ENCODE measurements at regions not wholly inside any gene's neighbourhood (a gene's known extent, or its start where the extent isn't known, plus 50 kb on each side); places are given as distances from the start of the nearest gene placed in this dataset.

- ChIA-PET POLR2A (no interaction called here), CTCF (no interaction called here), RAD21 (ENCODE audit: unreplicated experiment) (no interaction called here), SMC1A (ENCODE audit: uncharacterized antibody, unreplicated experiment) (no interaction called here)
- ATAC-seq = no peak
- H4K20me1 ChIP-seq (ENCODE audit: control insufficient read depth, insufficient read depth) = no peaks in the 10 kb centered on the region
- no peaks in the 10 kb centered on the region for H3K36me3 ChIP-seq (ENCODE audit: control insufficient read depth in 2 of 2, insufficient read depth in 2 of 2, low read length in 1 of 2)
- no peak overlapping the region for H2AFZ ChIP-seq (ENCODE audit: control insufficient read depth, low read depth, low read length)
- TF ChIP-seq DPF2 (IDR thresholded peaks at IDR 0.05) (no peak), NKRF (conservative IDR thresholded peaks at IDR 0.05) (no peak), RBBP5 (conservative IDR thresholded peaks at IDR 0.05) (no peak), TCF12 (IDR thresholded peaks at IDR 0.05; ENCODE audit: low read depth, low read length) (no peak), ZNF24 (IDR thresholded peaks at IDR 0.05) (no peak), TBL1XR1 (IDR thresholded peaks at IDR 0.05; ENCODE audit: low read depth, low read length) (no peak), HDAC2 (IDR thresholded peaks at IDR 0.05) (no peak), CHD1 (IDR thresholded peaks at IDR 0.05; ENCODE audit: low read depth, low read length) (no peak)
- no peak overlapping the region for H3K27ac ChIP-seq (ENCODE audit: control insufficient read depth, insufficient read depth)
- H3K79me2 ChIP-seq (ENCODE audit: control insufficient read depth, insufficient read depth, low read length) = no peaks in the 10 kb centered on the region
- DNase-seq (ENCODE audit: low read depth, low spot score) = no peak
- no TSS peak for BruUV-seq (replicated peaks)
- H3K27me3 ChIP-seq (replicated peaks in 1 of 2; ENCODE audit: control insufficient read depth in 2 of 2, insufficient read depth in 2 of 2, low read length in 1 of 2) = no peaks in the 10 kb centered on the region
- no peak overlapping the region for H3K9ac ChIP-seq (ENCODE audit: control insufficient read depth, insufficient read depth, low read length)
- intact Hi-C loops (cut with micrococcal nuclease; ENCODE audit: unreplicated experiment) (no loop called here), in situ Hi-C loops (cut with MboI) (no loop called here)
- no peaks in the 10 kb centered on the region for H3K9me3 ChIP-seq (replicated peaks; ENCODE audit: control insufficient read depth, insufficient read depth, low read length)
- FAIRE-seq = no peak
- H3K4me1 ChIP-seq (ENCODE audit: control insufficient read depth, insufficient read depth, low read length) = no peaks in the 10 kb centered on the region
- H3K4me3 ChIP-seq = no peak overlapping the region
- H3K4me2 ChIP-seq (ENCODE audit: control insufficient read depth, insufficient read depth) = no peak overlapping the region
Measured at GRCh38 chr2:192471982-192472381, 277.2 kb upstream of the TMEFF2 start.

DNA sequence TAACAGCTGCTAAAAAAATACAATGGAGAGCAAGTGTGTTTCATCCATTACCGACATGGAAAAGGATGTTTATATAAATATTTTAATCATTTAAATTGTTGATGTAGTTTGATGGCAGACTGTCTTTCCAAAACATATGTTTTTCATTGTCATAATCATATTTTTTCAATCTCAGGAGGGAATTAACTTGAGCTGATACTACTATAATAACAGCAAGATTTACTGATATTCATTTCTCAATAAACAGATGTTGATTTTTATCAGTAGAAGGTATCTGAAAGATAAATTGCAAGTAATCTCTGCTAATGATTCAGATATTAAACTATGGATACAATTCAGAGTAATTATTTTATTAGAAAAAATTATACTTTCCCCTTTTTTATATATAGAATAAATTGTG lies 274.9 kb upstream of the TMEFF2 start:
- no peaks in the 10 kb centered on the region for H3K79me2 ChIP-seq (ENCODE audit: control insufficient read depth, insufficient read depth, low read length)
- in situ Hi-C loops (cut with MboI) (no loop called here), intact Hi-C loops (cut with micrococcal nuclease; ENCODE audit: unreplicated experiment) (no loop called here)
- no peaks in the 10 kb centered on the region for H3K4me1 ChIP-seq (ENCODE audit: control insufficient read depth, insufficient read depth, low read length)
- no peaks in the 10 kb centered on the region for H4K20me1 ChIP-seq (ENCODE audit: control insufficient read depth, insufficient read depth)
- no peak overlapping the region for H3K9ac ChIP-seq (ENCODE audit: control insufficient read depth, insufficient read depth, low read length)
- ChIA-PET CTCF (no interaction called here), RAD21 (ENCODE audit: unreplicated experiment) (no interaction called here), SMC1A (ENCODE audit: uncharacterized antibody, unreplicated experiment) (no interaction called here), POLR2A (no interaction called here)
- H3K9me3 ChIP-seq (replicated peaks; ENCODE audit: control insufficient read depth, insufficient read depth, low read length) = no peaks in the 10 kb centered on the region
- H3K36me3 ChIP-seq (ENCODE audit: control insufficient read depth in 2 of 2, insufficient read depth in 2 of 2, low read length in 1 of 2) = no peaks in the 10 kb centered on the region
- WGBS (ENCODE audit: insufficient coverage, insufficient replicate concordance, low lambda C conversion rate, missing lambda C conversion rate) = 0% methylated on average over 1 of the region's 1 CpG
- no peak for FAIRE-seq
- no peak overlapping the region for H2AFZ ChIP-seq (ENCODE audit: control insufficient read depth, low read depth, low read length)
- DNase-seq (ENCODE audit: low read depth, low spot score) = no peak
- no peak overlapping the region for H3K4me3 ChIP-seq
- H3K4me2 ChIP-seq (ENCODE audit: control insufficient read depth, insufficient read depth) = no peak overlapping the region
- H3K27me3 ChIP-seq (replicated peaks in 1 of 2; ENCODE audit: control insufficient read depth in 2 of 2, insufficient read depth in 2 of 2, low read length in 1 of 2) = no peaks in the 10 kb centered on the region
- BruUV-seq (replicated peaks) = no TSS peak
- H3K27ac ChIP-seq (ENCODE audit: control insufficient read depth, insufficient read depth) = no peak overlapping the region
- ATAC-seq = no peak
- TF ChIP-seq CBX5 (IDR thresholded peaks at IDR 0.05; ENCODE audit: low read depth) (no peak), NFYB (IDR thresholded peaks at IDR 0.05; ENCODE audit: insufficient read depth, low read depth, low read length) (no peak), SMAD5 (IDR thresholded peaks at IDR 0.05; ENCODE audit: low read depth) (no peak), SIX5 (IDR thresholded peaks at IDR 0.05; ENCODE audit: low read depth, low read length, severe bottlenecking) (no peak), ZSCAN29 (IDR thresholded peaks at IDR 0.05) (no peak), NBN (IDR thresholded peaks at IDR 0.05) (no peak), KAT2A (conservative IDR thresholded peaks at IDR 0.05; ENCODE audit: control insufficient read depth, low read depth, low read length) (no peak), ZNF207 (IDR thresholded peaks at IDR 0.05; ENCODE audit: borderline replicate concordance) (no peak), MYB (IDR thresholded peaks at IDR 0.05; ENCODE audit: borderline replicate concordance, low read depth, low read length) (no peak), NFIC (IDR thresholded peaks at IDR 0.05; ENCODE audit: low read depth, low read length) (no peak), IRF5 (IDR thresholded peaks at IDR 0.05; ENCODE audit: borderline replicate concordance) (no peak)

Data from GM12878 (cell line).